Upper lobe of left lung (tissue), 4 donors: ENCODE measurements at regions not wholly inside any gene's neighbourhood (a gene's known extent, or its start where the extent isn't known, plus 50 kb on each side); places are given as distances from the start of the nearest gene placed in this dataset.
A peak's percentile ranks its signal among the peaks of the same experiment; 100 is the strongest.

ENCODE experiments used
- EP300 ChIP-seq, 4 donors: sonication (generic); formaldehyde crosslinking; IDR thresholded peaks; one replicate each; pipeline ENCODE4 v1.5.1; 2017; ENCODE audit warnings: antibody characterized with exemption in 4 of 4, control low read depth in 2 of 4
- POLR2A ChIP-seq, 4 donors: fragments of 450-650 bp; IDR thresholded peaks; one replicate each; pipeline ENCODE4 v1.5.1; 2016 to 2017; ENCODE audit warnings: antibody characterized with exemption in 4 of 4, mild to moderate bottlenecking in 2 of 4
- TF ChIP-seq, protein P1 (sequence below), 6 experiments: fragments of 450-650 bp in 4 of 6; fragments of 200-600 bp in 2 of 6; sonication (generic) in 2 of 6; IDR thresholded peaks; one replicate each; pipeline ENCODE4 v1.5.1; 2016 to 2019; ENCODE audit warnings: antibody characterized with exemption in 6 of 6

DNA sequence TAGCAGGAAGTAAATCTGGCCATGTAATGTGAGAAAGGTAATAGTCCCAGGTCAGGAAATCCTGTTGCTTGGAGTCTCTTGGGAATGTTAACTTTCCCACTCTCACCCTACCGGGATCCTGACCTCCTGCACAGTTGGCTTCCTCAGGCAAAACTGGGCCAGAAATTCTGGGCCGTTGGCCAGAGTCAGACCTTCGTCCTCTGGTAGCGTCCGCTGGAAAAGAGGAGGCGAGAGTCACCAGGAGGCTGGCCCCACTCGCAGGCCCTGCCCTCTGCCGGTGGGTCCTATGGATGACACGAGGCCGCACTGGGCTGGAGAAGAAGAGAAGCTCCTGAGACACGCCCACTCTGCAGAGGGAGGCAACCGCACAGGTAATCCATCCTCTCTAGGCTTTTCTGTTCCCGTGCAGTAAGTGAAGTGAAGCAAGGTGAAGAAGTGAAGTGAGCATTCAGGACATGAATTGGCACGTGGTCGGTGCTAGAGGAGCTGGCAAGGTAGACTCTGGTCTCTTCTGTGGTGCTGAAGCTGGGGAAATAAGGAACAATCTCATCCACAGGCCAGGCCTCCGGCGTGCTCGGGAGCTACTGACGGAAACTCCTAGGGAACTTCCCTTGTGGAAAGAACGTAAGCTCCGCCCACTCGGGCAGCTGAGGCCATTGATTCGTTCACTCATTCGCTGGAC lies 182.7 kb upstream of the GLI2 start:
- TF ChIP-seq, protein P1, sequence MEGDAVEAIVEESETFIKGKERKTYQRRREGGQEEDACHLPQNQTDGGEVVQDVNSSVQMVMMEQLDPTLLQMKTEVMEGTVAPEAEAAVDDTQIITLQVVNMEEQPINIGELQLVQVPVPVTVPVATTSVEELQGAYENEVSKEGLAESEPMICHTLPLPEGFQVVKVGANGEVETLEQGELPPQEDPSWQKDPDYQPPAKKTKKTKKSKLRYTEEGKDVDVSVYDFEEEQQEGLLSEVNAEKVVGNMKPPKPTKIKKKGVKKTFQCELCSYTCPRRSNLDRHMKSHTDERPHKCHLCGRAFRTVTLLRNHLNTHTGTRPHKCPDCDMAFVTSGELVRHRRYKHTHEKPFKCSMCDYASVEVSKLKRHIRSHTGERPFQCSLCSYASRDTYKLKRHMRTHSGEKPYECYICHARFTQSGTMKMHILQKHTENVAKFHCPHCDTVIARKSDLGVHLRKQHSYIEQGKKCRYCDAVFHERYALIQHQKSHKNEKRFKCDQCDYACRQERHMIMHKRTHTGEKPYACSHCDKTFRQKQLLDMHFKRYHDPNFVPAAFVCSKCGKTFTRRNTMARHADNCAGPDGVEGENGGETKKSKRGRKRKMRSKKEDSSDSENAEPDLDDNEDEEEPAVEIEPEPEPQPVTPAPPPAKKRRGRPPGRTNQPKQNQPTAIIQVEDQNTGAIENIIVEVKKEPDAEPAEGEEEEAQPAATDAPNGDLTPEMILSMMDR (IDR thresholded peaks at IDR 0.05) = peak; percentile 52 to 75 (median 70)
- TF ChIP-seq EP300 (IDR thresholded peaks at IDR 0.05) (no peak), POLR2A (IDR thresholded peaks at IDR 0.05) (peak in 2 of 4 donors; percentile 10 to 30)
